GM12878 (cell line): ENCODE measurements at regions not wholly inside any gene's neighbourhood (a gene's known extent, or its start where the extent isn't known, plus 50 kb on each side); places are given as distances from the start of the nearest gene placed in this dataset.

Experiments
- CTCF ChIP-seq, 3 experiments: IDR thresholded peaks in 2 of 3; conservative IDR thresholded peaks in 1 of 3; 2 replicates each; pipeline ENCODE4 v1.5.1; 2011; ENCODE audit warnings: low read depth in 3 of 3, low read length in 3 of 3, mild to moderate bottlenecking in 3 of 3, control low read depth in 2 of 3, moderate library complexity in 2 of 3, inconsistent platforms in 1 of 3, mixed read lengths in 1 of 3; ENCODE audit not compliant: control insufficient read depth in 2 of 3, insufficient read depth in 1 of 3; ENCODE audit errors: extremely low read depth in 1 of 3
- ETV6 ChIP-seq, 2 experiments: fragments of 450-650 bp in 1 of 2; IDR thresholded peaks in 1 of 2; conservative IDR thresholded peaks in 1 of 2; 2 replicates each; pipeline ENCODE4 v1.6.1; 2014; ENCODE audit warnings: antibody characterized with exemption in 1 of 2, borderline replicate concordance in 1 of 2, low read depth in 1 of 2, mild to moderate bottlenecking in 1 of 2, moderate library complexity in 1 of 2
- EZH2 ChIP-seq: IDR thresholded peaks from 2 replicates; pipeline ENCODE4 v1.6.1; 2012; ENCODE audit warnings: low read depth, mild to moderate bottlenecking, control low read depth, inconsistent platforms, low read length, borderline replicate concordance; ENCODE audit not compliant: control insufficient read depth
- HDGF ChIP-seq: fragments of 450-650 bp; IDR thresholded peaks from 2 replicates; pipeline ENCODE4 v1.6.1; 2016; ENCODE audit warnings: antibody characterized with exemption
- NBN ChIP-seq: fragments of 450-650 bp; IDR thresholded peaks from 2 replicates; pipeline ENCODE4 v1.6.1; 2016
- RAD21 ChIP-seq: IDR thresholded peaks from 2 replicates; pipeline ENCODE4 v1.6.1; 2011; ENCODE audit warnings: mild to moderate bottlenecking, low read depth, low read length, moderate library complexity; ENCODE audit not compliant: insufficient read depth
- REST ChIP-seq: IDR thresholded peaks from 2 replicates; pipeline ENCODE4 v1.6.1; 2012; ENCODE audit warnings: mild to moderate bottlenecking, low read depth, low read length
- SP1 ChIP-seq: IDR thresholded peaks from one replicate; pipeline ENCODE4 v1.6.1; 2011; ENCODE audit warnings: low read depth, low read length
- SREBF2 ChIP-seq: IDR thresholded peaks from 2 replicates; pipeline ENCODE4 v1.6.1; 2012; ENCODE audit warnings: mild to moderate bottlenecking, low read length
- SUZ12 ChIP-seq: fragments of 200-600 bp; sonication (generic); IDR thresholded peaks from one replicate; pipeline ENCODE4 v1.6.1; 2018; ENCODE audit warnings: antibody characterized with exemption, mild to moderate bottlenecking; ENCODE audit not compliant: unreplicated experiment
- ZNF274 ChIP-seq: IDR thresholded peaks from one replicate; pipeline ENCODE4 v1.8.0; 2011; ENCODE audit not compliant: insufficient read length, insufficient read depth
- TF ChIP-seq, protein P1 (sequence below): IDR thresholded peaks from 2 replicates; pipeline ENCODE4 v1.6.1; 2012; ENCODE audit warnings: low read length, inconsistent platforms
- TF ChIP-seq, protein P2 (sequence below): IDR thresholded peaks from 2 replicates; pipeline ENCODE4 v1.6.1; 2012; ENCODE audit warnings: low read depth, low read length, improper control_type of control experiment

GRCh38 chr15:77853008-77853328, 220.3 kb upstream of the LINGO1 start:
- TF ChIP-seq SREBF2, result no peak
- TF ChIP-seq, protein P1, sequence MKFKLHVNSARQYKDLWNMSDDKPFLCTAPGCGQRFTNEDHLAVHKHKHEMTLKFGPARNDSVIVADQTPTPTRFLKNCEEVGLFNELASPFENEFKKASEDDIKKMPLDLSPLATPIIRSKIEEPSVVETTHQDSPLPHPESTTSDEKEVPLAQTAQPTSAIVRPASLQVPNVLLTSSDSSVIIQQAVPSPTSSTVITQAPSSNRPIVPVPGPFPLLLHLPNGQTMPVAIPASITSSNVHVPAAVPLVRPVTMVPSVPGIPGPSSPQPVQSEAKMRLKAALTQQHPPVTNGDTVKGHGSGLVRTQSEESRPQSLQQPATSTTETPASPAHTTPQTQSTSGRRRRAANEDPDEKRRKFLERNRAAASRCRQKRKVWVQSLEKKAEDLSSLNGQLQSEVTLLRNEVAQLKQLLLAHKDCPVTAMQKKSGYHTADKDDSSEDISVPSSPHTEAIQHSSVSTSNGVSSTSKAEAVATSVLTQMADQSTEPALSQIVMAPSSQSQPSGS, result no peak
- TF ChIP-seq REST, result no peak
- TF ChIP-seq, protein P2, sequence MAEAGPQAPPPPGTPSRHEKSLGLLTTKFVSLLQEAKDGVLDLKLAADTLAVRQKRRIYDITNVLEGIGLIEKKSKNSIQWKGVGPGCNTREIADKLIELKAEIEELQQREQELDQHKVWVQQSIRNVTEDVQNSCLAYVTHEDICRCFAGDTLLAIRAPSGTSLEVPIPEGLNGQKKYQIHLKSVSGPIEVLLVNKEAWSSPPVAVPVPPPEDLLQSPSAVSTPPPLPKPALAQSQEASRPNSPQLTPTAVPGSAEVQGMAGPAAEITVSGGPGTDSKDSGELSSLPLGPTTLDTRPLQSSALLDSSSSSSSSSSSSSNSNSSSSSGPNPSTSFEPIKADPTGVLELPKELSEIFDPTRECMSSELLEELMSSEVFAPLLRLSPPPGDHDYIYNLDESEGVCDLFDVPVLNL, result no peak
- no peak for TF ChIP-seq EZH2
- no peak for TF ChIP-seq CTCF (IDR thresholded peaks at IDR 0.05 in 2 of 3, conservative IDR thresholded peaks at IDR 0.05 in 1 of 3; ENCODE audit: control insufficient read depth in 2 of 3, extremely low read depth in 1 of 3, insufficient read depth in 1 of 3, low read depth in 3 of 3, low read length in 3 of 3)
- TF ChIP-seq SUZ12, result no peak
- no peak for TF ChIP-seq NBN
- no peak for TF ChIP-seq RAD21
- no peak for TF ChIP-seq ETV6 (conservative IDR thresholded peaks at IDR 0.05 in 1 of 2, IDR thresholded peaks at IDR 0.05 in 1 of 2; ENCODE audit: borderline replicate concordance in 1 of 2, low read depth in 1 of 2)
- TF ChIP-seq SP1, result no peak
- TF ChIP-seq ZNF274, result no peak
- TF ChIP-seq HDGF, result no peak
